Keratinocyte (primary cell): ENCODE measurements at regions not wholly inside any gene's neighbourhood (a gene's known extent, or its start where the extent isn't known, plus 50 kb on each side); places are given as distances from the start of the nearest gene placed in this dataset.

Source experiments
- DNase-seq: peaks from one replicate; pipeline ENCODE4 v3.0.0-alpha.2; 2011; ENCODE audit warnings: low read depth, missing footprints, low spot score
- FAIRE-seq: peaks from 2 replicates; lab custom pipeline; 2011; peaks lifted over from hg19 to GRCh38; lab: Jason Lieb, UNC
- H2AFZ ChIP-seq: 2 replicates; pipeline ENCODE4 v1.6.0; 2012; ENCODE audit warnings: low read length, control low read depth, inconsistent platforms; ENCODE audit not compliant: control insufficient read depth
- H3K27ac ChIP-seq: 2 replicates; pipeline ENCODE4 v1.5.1; 2011; ENCODE audit warnings: low read length; ENCODE audit not compliant: control insufficient read depth, insufficient read depth
- H3K27me3 ChIP-seq: 3 replicates; pipeline ENCODE4 v1.6.0; 2011; ENCODE audit warnings: low read length; ENCODE audit not compliant: control insufficient read depth, insufficient read depth; ENCODE audit errors: extremely low read depth
- H3K36me3 ChIP-seq, 2 experiments: 2 replicates in 1 of 2; 3 replicates in 1 of 2; pipeline ENCODE4 v1.5.1; 2011; ENCODE audit warnings: low read length in 2 of 2, mild to moderate bottlenecking in 1 of 2; ENCODE audit not compliant: control insufficient read depth in 2 of 2, insufficient read depth in 2 of 2; ENCODE audit errors: extremely low read depth in 1 of 2
- H3K4me1 ChIP-seq: 3 replicates; pipeline ENCODE4 v1.5.1; 2011; ENCODE audit warnings: low read length; ENCODE audit not compliant: control insufficient read depth, insufficient read depth; ENCODE audit errors: extremely low read depth
- H3K4me2 ChIP-seq: 3 replicates; pipeline ENCODE4 v1.6.0; 2011; ENCODE audit warnings: low read depth, low read length; ENCODE audit not compliant: control insufficient read depth, insufficient read depth; ENCODE audit errors: extremely low read depth
- H3K4me3 ChIP-seq, 3 experiments: fragments of 200-600 bp in 1 of 3; sonication (generic) in 1 of 3; 2 replicates in 2 of 3; 3 replicates in 1 of 3; pipeline ENCODE4 v1.5.1; 2011 to 2016; ENCODE audit warnings: low read length in 3 of 3, mild to moderate bottlenecking in 3 of 3, control low read depth in 2 of 3, inconsistent platforms in 1 of 3, low read depth in 1 of 3, mixed read lengths in 1 of 3, mixed run types in 1 of 3, moderate library complexity in 1 of 3; ENCODE audit not compliant: control insufficient read depth in 2 of 3, insufficient read depth in 2 of 3; ENCODE audit errors: extremely low read depth in 1 of 3
- H3K79me2 ChIP-seq: 2 replicates; pipeline ENCODE4 v1.6.0; 2012; ENCODE audit warnings: low read length; ENCODE audit not compliant: control insufficient read depth, insufficient read depth
- H3K9ac ChIP-seq: 3 replicates; pipeline ENCODE4 v1.6.0; 2011; ENCODE audit warnings: low read length; ENCODE audit not compliant: control insufficient read depth, insufficient read depth; ENCODE audit errors: extremely low read depth
- H3K9me1 ChIP-seq: 3 replicates; pipeline ENCODE4 v1.6.0; 2011; ENCODE audit warnings: low read length; ENCODE audit not compliant: control insufficient read depth, insufficient read depth; ENCODE audit errors: extremely low read depth
- H3K9me3 ChIP-seq: 2 replicates; pipeline ENCODE4 v1.5.1; 2012; ENCODE audit warnings: low read depth, low read length; ENCODE audit not compliant: control insufficient read depth
- H4K20me1 ChIP-seq: 3 replicates; pipeline ENCODE4 v1.6.0; 2011; ENCODE audit warnings: low read length; ENCODE audit not compliant: control insufficient read depth, insufficient read depth; ENCODE audit errors: extremely low read depth
- CTCF ChIP-seq, 3 experiments: IDR thresholded peaks in 1 of 3; conservative IDR thresholded peaks in 1 of 3; optimal IDR thresholded peaks in 1 of 3; 2 replicates in 2 of 3; 3 replicates in 1 of 3; pipeline versions ENCODE3 to v1.5.1; 2011; ENCODE audit warnings: low read length in 3 of 3, mild to moderate bottlenecking in 3 of 3, moderate library complexity in 2 of 3, control low read depth in 1 of 3, inconsistent platforms in 1 of 3; ENCODE audit not compliant: insufficient read depth in 2 of 3; ENCODE audit errors: extremely low read depth in 1 of 3
- EZH2 ChIP-seq: IDR thresholded peaks from one replicate; pipeline ENCODE4 v1.6.1; 2012; ENCODE audit warnings: inconsistent platforms, mild to moderate bottlenecking, low read length, moderate library complexity
- dilution Hi-C: fragments of 300-500 bp; cut with MboI; formaldehyde crosslinking; loops from one replicate; pipeline ENCODE4 v1.7.0; 2020; ENCODE audit warnings: low sequenced_read_pairs; ENCODE audit not compliant: extremely low pct_ligation_motif_present

DNA sequence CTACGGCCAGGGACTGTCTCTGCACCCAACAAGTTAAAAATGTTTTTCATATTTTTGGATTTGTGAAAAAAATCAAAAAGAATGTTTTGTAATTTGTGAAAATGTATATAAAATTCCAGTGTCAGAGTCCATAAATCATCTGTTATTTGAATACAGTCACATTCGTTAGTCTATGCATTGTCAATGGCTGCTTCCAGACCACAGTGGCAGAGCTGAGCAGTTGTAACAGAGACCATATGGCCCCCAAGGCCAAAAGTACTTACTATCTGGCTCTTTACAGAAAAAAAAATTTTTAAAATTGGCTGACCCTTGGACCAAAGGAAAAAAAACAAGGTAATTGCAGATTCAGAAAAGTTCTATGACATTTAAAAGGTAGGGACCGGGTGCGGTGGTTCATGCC is 86.7 kb upstream of the ATL2 start:
- DNase-seq, result no peak
- H3K36me3 ChIP-seq, result no peaks in the 10 kb centered on the region
- no peak overlapping the region for H2AFZ ChIP-seq
- dilution Hi-C loops, result no loop called here
- no peaks in the 10 kb centered on the region for H4K20me1 ChIP-seq
- peaks cover 23% of the 10 kb centered on the region for H3K4me1 ChIP-seq
- no peak overlapping the region for H3K9ac ChIP-seq
- FAIRE-seq, result no peak
- no peak overlapping the region for H3K4me2 ChIP-seq
- H3K27ac ChIP-seq, result no peak overlapping the region
- H3K79me2 ChIP-seq, result no peaks in the 10 kb centered on the region
- no peaks in the 10 kb centered on the region for H3K27me3 ChIP-seq
- no peaks in the 10 kb centered on the region for H3K9me1 ChIP-seq
- H3K4me3 ChIP-seq, result no peak overlapping the region
- H3K9me3 ChIP-seq, result no peaks in the 10 kb centered on the region
- TF ChIP-seq EZH2, result no peak
- TF ChIP-seq CTCF (optimal IDR thresholded peaks at IDR 0.05 in 1 of 3, IDR thresholded peaks at IDR 0.05 in 1 of 3, conservative IDR thresholded peaks at IDR 0.05 in 1 of 3; ENCODE audit: extremely low read depth in 1 of 3, insufficient read depth in 2 of 3, low read length in 3 of 3), result no peak

DNA sequence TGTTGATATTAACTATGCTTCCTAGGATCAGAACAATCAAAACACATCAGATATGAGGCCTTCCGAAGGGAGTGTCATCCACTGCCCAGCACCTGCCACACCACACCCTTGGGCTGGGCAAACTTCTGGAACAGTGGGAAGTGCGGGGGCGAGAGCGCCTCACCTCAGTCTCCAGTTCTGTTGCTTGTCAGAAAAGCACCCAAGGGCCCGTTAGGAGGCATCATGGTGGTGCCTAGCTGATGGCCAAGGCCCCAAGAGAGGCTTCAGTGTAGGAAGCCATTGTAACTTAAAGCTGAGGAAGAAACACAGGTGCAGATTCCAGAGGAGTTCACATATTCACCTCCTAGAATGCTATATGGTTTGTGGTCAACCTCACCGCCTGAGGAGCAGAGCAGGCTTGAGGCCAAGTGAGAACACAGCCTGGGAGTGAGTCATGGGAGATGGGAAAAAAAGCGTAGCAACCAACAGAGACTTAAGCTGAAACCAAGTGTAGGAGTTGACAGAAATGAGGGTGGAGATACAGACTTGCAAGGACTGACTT is 85.1 kb upstream of the ATL2 start:
- no peak overlapping the region for H2AFZ ChIP-seq

More for the DNA sequence above, 85.1 kb upstream of the ATL2 start:
- no peaks in the 10 kb centered on the region for H3K9me1 ChIP-seq
- H3K27me3 ChIP-seq, result no peaks in the 10 kb centered on the region
- dilution Hi-C loops, result no loop called here
- H3K4me1 ChIP-seq, result peaks cover 15% of the 10 kb centered on the region
- peak; percentile 81 for FAIRE-seq
- peak overlapping the region; percentile 63 for H3K4me2 ChIP-seq
- peak overlapping the region; percentile 38 for H3K9ac ChIP-seq
- peak overlapping the region; percentile 75 for H3K27ac ChIP-seq
- H3K36me3 ChIP-seq, result no peaks in the 10 kb centered on the region
- DNase-seq, result peak; percentile 98
- H3K79me2 ChIP-seq, result no peaks in the 10 kb centered on the region
- H3K4me3 ChIP-seq, result peak overlapping the region in 1 of 3 experiments; percentile 7
- TF ChIP-seq EZH2, result no peak
- no peak for TF ChIP-seq CTCF (optimal IDR thresholded peaks at IDR 0.05 in 1 of 3, IDR thresholded peaks at IDR 0.05 in 1 of 3, conservative IDR thresholded peaks at IDR 0.05 in 1 of 3; ENCODE audit: extremely low read depth in 1 of 3, insufficient read depth in 2 of 3, low read length in 3 of 3)
- H4K20me1 ChIP-seq, result no peaks in the 10 kb centered on the region
- H3K9me3 ChIP-seq, result no peaks in the 10 kb centered on the region
